ENCODE measurements at regions not wholly inside any gene's neighbourhood (a gene's known extent, or its start where the extent isn't known, plus 50 kb on each side); places are given as distances from the start of the nearest gene placed in this dataset.

- Mint-ChIP-seq H3K4me3 (no peak overlapping the region), H3K36me3 (ENCODE audit: low read depth) (no peaks in the 10 kb centered on the region), H3K27ac (no peak overlapping the region), H3K4me1 (ENCODE audit: low read depth) (no peaks in the 10 kb centered on the region), H3K9me3 (peaks cover 5% of the 10 kb centered on the region), H3K27me3 (no peaks in the 10 kb centered on the region)
- H3K9me3 ChIP-seq (ENCODE audit: control insufficient read depth in 1 of 2, insufficient read depth in 1 of 2, low read length in 2 of 2): peaks cover 0 to 9% of the 10 kb centered on the region in 2 experiments
- DNase-seq (no peak), ATAC-seq (ENCODE audit: poor library complexity) (no peak)
- H3K4me3 ChIP-seq (ENCODE audit: low read length): no peak overlapping the region
- TF ChIP-seq, protein P1, sequence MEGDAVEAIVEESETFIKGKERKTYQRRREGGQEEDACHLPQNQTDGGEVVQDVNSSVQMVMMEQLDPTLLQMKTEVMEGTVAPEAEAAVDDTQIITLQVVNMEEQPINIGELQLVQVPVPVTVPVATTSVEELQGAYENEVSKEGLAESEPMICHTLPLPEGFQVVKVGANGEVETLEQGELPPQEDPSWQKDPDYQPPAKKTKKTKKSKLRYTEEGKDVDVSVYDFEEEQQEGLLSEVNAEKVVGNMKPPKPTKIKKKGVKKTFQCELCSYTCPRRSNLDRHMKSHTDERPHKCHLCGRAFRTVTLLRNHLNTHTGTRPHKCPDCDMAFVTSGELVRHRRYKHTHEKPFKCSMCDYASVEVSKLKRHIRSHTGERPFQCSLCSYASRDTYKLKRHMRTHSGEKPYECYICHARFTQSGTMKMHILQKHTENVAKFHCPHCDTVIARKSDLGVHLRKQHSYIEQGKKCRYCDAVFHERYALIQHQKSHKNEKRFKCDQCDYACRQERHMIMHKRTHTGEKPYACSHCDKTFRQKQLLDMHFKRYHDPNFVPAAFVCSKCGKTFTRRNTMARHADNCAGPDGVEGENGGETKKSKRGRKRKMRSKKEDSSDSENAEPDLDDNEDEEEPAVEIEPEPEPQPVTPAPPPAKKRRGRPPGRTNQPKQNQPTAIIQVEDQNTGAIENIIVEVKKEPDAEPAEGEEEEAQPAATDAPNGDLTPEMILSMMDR (IDR thresholded peaks at IDR 0.05): no peak
- ChIA-PET CTCF (interaction anchor here (0.6 kb wide), 1 partner anchor 9 kb away, joined by 3 read pairs; no protein-coding TSS in a partner anchor), POLR2A (no interaction called here)
- intact Hi-C loops (cut with DNase I, micrococcal nuclease): no loop called here
- H3K27ac ChIP-seq (ENCODE audit: low read depth in 1 of 2, low read length in 2 of 2): no peak overlapping the region
- no peaks in the 10 kb centered on the region for H3K36me3 ChIP-seq (ENCODE audit: insufficient read depth, low read length)
- no peaks in the 10 kb centered on the region for H3K4me1 ChIP-seq (ENCODE audit: insufficient read depth, low read length)
- no peaks in the 10 kb centered on the region for H3K27me3 ChIP-seq (ENCODE audit: control insufficient read depth in 1 of 2, insufficient read depth in 2 of 2, low read length in 2 of 2)
These were observed 249.8 kb upstream of the PLD5 start for GRCh38 chr1:242774256-242774655.

DNA sequence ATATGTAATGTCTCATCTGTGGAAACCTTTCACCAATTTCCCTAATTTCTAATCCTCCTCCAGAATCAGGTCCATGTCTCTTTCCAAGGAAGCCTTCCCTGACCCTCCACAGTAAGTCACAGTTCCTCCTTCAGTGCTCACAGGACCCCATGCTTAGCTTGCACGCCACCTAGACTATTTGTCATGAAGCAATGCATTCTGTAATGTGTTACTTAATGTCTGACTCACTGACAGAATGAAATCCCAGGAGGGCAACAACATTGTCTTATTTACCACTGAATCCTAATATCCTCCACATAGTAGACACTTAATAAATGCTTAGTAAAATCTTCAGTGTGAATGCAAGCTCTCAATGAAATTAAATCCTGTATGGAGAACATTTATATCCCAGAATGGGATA is 245.9 kb upstream of the PLD5 start:
- no peaks in the 10 kb centered on the region for H3K36me3 Mint-ChIP-seq (ENCODE audit: low read depth)
- ATAC-seq (ENCODE audit: poor library complexity): no peak
- TF ChIP-seq, protein P1 (IDR thresholded peaks at IDR 0.05): no peak
- no peak for DNase-seq
- Histone ChIP-seq H3K4me3 (ENCODE audit: low read length) (no peak overlapping the region), H3K36me3 (ENCODE audit: insufficient read depth, low read length) (no peaks in the 10 kb centered on the region), H3K9me3 (ENCODE audit: control insufficient read depth in 1 of 2, insufficient read depth in 1 of 2, low read length in 2 of 2) (peaks cover 5 to 7% of the 10 kb centered on the region in 2 experiments), H3K27me3 (ENCODE audit: control insufficient read depth in 1 of 2, insufficient read depth in 2 of 2, low read length in 2 of 2) (no peaks in the 10 kb centered on the region), H3K4me1 (ENCODE audit: insufficient read depth, low read length) (no peaks in the 10 kb centered on the region), H3K27ac (ENCODE audit: low read depth in 1 of 2, low read length in 2 of 2) (no peak overlapping the region)
- H3K27me3 Mint-ChIP-seq: no peaks in the 10 kb centered on the region
- no peak overlapping the region for H3K4me3 Mint-ChIP-seq
- H3K4me1 Mint-ChIP-seq (ENCODE audit: low read depth): no peaks in the 10 kb centered on the region
- ChIA-PET CTCF (no interaction called here), POLR2A (no interaction called here)
- intact Hi-C loops (cut with DNase I, micrococcal nuclease): no loop called here
- H3K9me3 Mint-ChIP-seq: peaks cover 13% of the 10 kb centered on the region
- H3K27ac Mint-ChIP-seq: no peak overlapping the region

- Histone ChIP-seq H3K27ac (ENCODE audit: low read depth in 1 of 2, low read length in 2 of 2) (no peak overlapping the region), H3K27me3 (ENCODE audit: control insufficient read depth in 1 of 2, insufficient read depth in 2 of 2, low read length in 2 of 2) (no peaks in the 10 kb centered on the region), H3K9me3 (ENCODE audit: control insufficient read depth in 1 of 2, insufficient read depth in 1 of 2, low read length in 2 of 2) (peaks cover 5% of the 10 kb centered on the region in 2 experiments), H3K4me1 (ENCODE audit: insufficient read depth, low read length) (no peaks in the 10 kb centered on the region), H3K36me3 (ENCODE audit: insufficient read depth, low read length) (no peaks in the 10 kb centered on the region), H3K4me3 (ENCODE audit: low read length) (no peak overlapping the region)
- ChIA-PET CTCF (no interaction called here), POLR2A (no interaction called here)
- DNase-seq (no peak), ATAC-seq (ENCODE audit: poor library complexity) (no peak)
- Mint-ChIP-seq H3K4me3 (no peak overlapping the region), H3K27ac (no peak overlapping the region), H3K27me3 (no peaks in the 10 kb centered on the region), H3K36me3 (ENCODE audit: low read depth) (no peaks in the 10 kb centered on the region), H3K4me1 (ENCODE audit: low read depth) (no peaks in the 10 kb centered on the region), H3K9me3 (peaks cover 11% of the 10 kb centered on the region)
- intact Hi-C loops (cut with DNase I, micrococcal nuclease): no loop called here
- TF ChIP-seq, protein P1 (IDR thresholded peaks at IDR 0.05): no peak
These were observed 239.7 kb upstream of the PLD5 start for GRCh38 chr1:242764161-242764560.

Measured in CD4-positive, alpha-beta T cell (primary cell).